GM19463 (cell line): ENCODE measurements at regions not wholly inside any gene's neighbourhood (a gene's known extent, or its start where the extent isn't known, plus 50 kb on each side); places are given as distances from the start of the nearest gene placed in this dataset.
"Not testable (repeated sequence)": the region's sequence is repeated elsewhere in the genome, so short reads cannot be mapped to it uniquely, and the experiment has no call there.

Experiments used
- ATAC-seq: cut with Tn5 transposase; IDR thresholded peaks from one replicate; pipeline ENCODE4 v1.9.1; 2021; ENCODE audit warnings: mild to moderate bottlenecking, moderate library complexity; ENCODE audit not compliant: unreplicated experiment

DNA sequence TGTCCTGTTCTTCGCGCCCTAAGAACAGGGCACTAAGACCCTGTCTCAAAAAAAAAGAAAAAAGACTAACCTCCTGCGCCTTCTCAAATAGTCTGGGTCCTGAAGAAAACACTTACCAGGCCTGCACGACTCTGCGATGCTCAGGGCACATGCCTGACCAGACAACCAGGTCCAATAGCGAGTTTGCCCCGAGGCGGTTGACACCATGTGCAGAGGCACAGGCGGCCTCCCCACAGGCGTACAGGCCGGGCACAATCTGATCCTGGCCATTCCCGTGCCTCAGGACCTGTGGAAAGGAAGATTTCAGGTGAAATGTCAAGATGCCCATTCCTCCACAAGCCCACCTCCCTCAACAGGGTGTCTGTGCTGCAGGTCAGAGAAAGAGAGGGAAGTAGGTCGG lies 65.9 kb upstream of the TNK2 start:
- ATAC-seq = not testable (repeated sequence)

DNA sequence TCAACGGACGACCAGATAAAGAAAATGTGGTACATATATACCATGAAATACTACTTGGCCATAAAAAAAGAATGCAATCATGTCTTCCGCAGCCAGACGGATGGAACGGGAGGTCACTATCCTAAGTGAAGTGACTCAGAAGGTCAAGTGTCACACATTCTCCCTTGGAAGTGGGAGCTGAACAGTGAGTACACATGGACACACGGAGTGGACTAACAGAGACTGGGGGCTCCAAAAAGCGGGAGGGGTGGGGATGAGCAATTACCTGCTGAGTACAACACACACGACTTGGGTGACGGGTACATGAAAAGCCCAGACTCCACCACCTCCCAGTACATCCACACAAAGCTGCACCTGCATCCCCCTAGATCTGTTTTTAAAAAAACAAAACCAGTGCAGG lies 62.5 kb upstream of the TNK2 start:
- not testable (repeated sequence) for ATAC-seq

DNA sequence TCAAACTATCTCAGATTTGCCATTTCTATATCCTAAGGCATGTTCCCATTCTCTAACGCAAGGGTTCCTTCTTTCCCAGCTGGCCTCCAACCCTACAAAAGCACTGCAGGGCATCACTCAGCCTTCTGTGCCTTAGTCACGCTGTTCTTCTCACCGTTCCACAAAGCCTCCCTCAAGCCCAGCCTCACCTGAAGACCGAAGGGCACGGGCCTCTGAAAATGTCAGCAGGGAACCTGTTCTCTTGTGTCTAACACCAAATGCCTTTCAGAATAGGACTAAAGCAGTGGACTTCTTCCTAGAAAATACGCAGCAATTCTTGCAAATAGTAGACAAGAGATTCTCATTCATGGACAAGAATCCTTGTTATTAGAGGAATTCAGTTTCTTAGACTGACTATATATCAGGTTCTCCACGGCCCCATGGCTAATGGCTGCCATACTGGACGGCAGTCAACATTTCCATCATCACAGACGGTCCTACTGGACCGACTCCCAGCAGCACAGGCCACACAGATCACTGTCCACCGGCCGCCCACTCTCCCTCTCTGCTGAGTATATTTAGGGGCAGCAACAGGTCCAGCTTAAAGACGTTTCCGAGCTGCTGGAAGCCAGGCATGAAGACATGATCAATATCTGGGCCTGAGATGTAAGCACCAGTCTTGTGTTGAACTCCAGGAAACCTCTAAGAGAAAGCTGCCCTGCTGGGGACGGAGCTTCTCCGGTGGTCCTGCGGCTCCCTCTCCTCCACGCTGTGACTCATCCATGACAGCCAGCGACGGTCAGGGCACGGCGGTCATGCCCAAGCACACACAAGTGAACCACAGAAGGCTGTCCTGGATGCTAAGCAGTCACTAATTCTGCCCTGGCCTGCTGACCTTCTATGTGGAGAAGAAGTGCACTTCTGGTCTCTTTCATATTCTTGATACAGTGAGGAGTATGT lies 61.8 kb upstream of the TNK2 start:
- not testable (repeated sequence) for ATAC-seq

DNA sequence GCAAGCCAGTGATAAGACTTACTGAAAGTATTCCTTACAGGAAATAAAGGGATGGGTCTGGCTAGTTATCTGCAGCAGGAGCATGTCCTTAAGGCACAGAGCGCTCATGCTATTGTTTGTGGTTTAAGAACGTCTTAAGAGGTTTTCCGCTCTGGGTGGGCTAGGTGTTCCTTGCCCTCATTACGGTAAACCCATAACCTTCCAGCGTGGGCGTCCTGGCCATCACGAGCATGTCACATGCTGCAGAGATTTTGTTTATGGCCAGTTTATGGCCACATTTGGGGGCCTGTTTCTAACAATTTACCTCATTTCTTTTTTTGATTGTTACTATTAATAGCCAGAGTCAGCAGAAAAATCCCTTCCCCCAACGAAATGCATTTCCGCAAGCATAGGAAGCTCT lies 61.0 kb upstream of the TNK2 start:
- not testable (repeated sequence) for ATAC-seq

DNA sequence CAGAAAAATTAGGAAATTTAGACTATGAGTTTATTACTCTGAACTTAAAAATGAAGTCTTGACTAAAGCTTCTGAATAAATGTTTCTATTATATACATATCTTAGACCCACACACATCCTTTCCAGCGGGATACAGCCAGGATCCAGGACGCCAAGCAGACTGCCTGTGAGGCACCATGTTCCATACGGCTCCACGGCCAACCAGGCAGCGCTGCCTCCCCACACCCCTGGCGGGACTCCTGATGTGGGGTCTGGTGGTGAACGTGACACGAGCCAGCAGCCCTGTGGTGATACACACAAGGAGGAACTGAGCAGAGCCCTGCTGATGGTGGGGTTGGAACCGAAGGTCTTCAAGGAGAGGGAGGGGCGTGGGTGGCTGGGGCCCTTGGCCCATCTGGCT lies 59.8 kb upstream of the TNK2 start:
- ATAC-seq = not testable (repeated sequence)

DNA sequence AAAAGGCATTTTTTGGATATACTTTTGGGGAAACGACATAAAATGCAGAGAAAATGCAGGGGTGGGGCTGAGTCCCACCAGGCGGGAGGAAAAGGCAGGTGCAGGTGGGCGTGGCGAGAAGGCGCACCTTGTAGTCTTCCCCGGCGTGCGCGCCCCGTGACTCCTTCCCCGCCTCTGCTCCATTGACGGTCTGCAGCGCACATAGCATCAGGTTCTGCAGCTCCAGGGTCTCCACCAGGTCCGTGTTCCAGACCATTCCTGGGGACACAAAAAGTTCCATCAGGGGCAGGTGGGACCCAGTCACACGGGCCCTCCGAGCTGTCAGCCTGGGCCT lies 59.0 kb upstream of the TNK2 start:
- not testable (repeated sequence) for ATAC-seq

DNA sequence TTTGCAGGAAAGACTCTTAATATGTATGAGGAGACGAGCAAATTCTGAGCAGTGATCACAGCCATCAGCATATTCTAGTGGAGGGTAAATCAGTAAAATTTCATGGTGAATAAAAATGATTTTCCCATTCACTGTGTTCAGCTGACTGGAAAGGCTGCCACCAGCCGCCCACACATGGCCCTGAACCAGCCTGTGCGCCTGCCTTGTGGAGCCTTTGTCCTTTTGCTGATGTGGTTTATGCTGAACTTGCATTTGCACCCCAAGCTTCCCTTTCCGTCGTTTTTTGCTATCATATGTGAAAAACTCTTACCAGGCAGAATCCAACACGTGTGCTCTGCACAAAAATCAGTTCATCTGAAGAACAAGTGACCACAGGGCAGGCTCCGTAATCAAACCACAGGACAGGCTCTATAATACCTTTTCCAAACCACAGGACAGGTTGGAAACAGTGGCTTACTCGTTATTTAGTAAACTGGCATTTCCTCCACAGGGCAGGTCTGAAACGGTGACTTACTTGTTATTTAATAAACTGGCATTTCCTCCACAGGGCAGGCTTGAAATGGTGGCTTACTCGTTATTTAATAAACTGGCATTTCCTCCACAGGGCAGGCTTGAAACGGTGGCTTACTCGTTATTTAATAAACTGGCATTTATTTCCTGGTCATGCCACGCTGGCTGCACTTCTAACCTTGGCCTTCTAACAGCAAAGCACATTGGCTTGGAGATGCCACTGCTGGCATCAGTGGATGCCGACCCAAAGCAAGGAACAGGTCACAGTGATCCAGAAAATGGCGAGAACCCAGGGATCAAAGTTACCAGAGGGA lies 58.4 kb upstream of the TNK2 start:
- not testable (repeated sequence) for ATAC-seq

DNA sequence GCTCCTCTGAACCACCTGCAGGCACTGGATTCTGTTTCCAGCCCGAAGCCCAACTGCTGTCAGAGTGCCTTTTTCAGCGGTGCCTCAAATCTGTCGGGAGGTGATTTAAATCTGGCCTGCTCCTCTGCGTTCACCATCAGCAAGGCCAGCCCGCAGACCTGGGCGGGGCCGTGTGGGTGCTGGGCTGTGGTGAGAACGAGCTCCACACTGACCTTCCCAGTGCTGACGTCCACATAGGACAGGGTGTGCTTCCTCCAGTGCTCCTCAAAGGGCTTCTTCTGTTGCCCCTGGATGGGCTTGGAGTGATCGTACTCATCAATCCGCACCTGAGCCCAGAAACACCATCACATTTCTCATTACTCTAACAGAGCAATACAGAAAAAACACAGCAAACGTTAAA lies 56.9 kb upstream of the TNK2 start:
- not testable (repeated sequence) for ATAC-seq

DNA sequence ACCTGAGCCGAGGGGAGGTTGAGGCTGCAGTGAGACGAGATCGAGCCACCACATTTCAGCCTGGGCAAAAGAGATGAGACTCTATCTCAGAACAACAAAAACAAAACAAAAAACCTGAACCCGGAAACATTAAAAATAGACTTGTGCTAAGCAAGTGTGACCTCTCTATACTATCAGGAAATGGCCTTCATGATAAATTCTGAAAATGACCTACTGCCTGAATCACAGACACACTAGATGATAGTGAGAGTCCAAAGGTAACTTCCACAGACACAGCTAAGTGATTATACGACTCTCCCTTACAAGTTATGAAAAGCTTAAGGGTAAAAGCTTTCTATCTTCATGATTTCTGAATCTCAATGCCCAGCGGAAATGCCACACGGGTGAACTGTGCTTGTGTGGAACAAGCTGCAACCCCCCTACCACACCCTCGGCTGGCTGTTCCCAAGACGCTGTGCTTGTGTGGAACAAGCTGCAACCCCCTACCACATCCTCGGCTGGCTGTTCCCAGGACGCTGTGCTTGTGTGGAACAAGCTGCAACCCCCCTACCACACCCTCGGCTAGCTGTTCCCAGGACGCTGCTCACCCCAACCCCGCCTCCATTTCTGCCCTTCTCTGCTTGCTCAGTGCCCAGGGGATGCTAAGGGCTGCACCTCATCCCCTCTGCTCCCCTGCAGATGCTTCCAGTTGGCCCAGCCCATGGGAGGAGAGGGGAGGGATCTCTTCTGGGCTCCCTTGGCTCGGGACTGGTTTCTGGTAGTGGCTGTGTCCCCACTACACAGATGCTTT lies 56.2 kb upstream of the TNK2 start:
- not testable (repeated sequence) for ATAC-seq

DNA sequence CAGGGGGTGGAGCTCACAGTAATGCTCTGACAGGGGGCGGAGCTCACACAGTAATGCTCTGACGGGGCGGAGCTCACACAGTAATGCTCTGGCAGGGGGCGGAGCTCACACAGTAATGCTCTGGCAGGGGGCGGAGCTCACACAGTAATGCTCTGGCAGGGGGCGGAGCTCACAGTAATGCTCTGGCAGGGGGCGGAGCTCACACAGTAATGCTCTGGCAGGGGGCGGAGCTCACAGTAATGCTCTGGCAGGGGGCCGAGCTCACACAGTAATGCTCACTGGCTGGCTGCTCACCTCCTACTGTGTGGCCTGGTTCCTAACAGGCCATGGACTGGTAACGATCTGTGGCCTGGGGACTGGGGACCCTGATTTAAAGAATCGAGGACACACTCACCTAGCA lies 53.9 kb upstream of the TNK2 start:
- not testable (repeated sequence) for ATAC-seq

DNA sequence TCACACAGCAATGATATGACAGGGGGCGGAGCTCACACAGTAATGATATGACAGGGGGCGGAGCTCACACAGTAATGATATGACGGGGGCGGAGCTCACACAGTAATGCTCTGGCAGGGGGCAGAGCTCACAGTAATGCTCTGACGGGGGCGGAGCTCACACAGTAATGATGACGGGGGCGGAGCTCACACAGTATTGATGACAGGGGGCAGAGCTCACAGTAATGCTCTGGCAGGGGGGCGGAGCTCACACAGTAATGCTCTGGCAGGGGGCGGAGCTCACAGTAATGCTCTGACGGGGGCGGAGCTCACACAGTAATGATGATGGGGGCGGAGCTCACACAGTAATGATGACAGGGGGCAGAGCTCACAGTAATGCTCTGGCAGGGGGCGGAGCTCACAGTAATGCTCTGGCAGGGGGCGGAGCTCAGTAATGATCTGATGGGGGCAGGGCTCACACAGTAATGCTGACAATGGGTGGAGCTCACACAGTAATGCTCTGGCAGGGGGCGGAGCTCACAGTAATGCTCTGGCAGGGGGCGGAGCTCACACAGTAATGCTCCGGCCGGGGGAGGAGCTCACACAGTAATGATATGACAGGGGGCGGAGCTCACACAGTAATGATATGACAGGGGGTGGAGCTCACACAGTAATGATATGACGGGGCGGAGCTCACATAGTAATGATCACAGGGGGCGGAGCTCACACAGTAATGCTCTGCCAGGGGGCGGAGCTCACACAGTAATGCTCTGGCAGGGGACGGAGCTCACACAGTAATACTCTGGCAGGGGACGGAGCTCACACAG lies 52.8 kb upstream of the TNK2 start:
- not testable (repeated sequence) for ATAC-seq

DNA sequence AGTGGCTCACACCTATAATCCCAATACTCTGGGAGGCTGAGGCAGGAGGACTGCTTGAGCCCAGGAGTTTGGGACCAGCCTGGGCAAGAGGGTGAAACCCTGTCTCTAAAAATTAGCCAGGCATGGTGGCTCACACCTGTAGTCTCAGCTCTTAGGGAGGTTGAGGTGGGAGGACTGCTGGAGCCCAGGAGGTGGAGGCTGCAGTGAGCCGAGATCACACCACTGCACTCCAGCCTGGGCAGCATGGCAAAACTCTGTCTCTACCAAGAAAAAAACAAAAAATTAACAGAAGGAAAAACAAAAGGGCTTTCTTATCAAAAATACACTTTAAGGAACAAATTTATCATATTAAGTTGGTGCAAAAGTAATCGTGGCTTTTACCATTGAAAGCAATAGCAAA lies 51.8 kb upstream of the TNK2 start:
- not testable (repeated sequence) for ATAC-seq

DNA sequence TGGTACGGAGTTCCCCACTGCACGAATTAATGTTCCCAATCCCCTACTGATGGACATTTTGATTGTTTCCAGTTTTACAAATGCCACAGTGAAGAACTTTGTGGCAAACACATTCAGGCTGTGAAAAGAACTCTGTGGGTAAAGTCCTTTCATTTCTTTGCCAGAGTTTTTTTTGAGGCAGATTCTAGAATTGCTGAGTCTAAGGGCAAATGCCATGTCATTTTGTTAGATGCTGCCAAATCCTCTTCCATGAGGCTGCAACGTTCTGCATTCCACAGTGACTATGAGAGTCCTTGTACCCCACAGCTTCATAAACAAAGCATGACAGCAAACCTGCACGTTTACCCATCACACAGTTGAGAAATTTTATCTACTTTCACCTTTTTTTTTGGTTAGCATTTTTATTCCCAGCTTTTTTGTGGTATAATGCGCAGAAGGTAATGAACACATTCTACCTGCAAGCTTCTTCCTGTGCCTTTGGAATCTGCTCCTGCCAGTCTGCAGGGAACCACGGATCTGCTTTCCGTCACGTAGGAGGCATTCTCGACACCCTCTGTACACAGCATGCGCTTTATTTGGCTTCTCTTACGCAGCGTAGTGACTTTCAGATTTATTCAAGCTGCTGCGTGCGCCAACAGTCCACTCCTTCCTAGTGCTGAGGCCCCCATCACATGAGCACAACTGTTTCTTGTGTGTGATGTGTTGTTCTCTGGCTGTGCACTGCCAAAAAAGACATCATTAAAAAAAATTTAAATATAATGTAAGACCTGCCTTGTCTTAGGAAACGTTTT lies 51.2 kb upstream of the TNK2 start:
- ATAC-seq = not testable (repeated sequence)

DNA sequence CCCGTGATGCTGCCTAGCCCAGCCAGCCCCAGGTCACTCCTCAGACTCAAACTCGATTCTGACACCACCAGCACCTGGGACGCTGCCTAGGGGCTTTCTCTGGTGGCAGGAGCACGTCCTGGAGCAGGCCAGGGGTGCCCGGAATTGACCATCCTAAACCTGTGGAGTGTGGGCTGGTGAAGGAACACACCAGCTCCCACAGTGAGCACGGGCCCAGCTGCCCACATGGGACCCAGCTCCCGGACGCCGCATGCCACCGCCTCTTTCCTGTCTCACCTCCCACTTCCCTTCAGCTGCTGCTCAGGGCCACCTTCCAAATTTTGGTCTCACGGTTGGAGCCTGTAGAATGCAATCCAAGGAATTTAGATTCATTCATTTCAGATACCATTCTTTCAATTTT lies 50.4 kb upstream of the TNK2 start:
- not testable (repeated sequence) for ATAC-seq
